PFSK-1 (cell line): ENCODE measurements at regions not wholly inside any gene's neighbourhood (a gene's known extent, or its start where the extent isn't known, plus 50 kb on each side); places are given as distances from the start of the nearest gene placed in this dataset.

Source experiments
- POLR2AphosphoS5 ChIP-seq: IDR thresholded peaks from 2 replicates; pipeline ENCODE4 v1.6.1; 2012; ENCODE audit warnings: low read depth, mild to moderate bottlenecking, control low read depth, low read length, moderate library complexity
- SIN3A ChIP-seq: IDR thresholded peaks from 2 replicates; pipeline ENCODE4 v1.6.1; 2012; ENCODE audit warnings: mild to moderate bottlenecking, low read length, moderate library complexity, borderline replicate concordance; ENCODE audit not compliant: insufficient read depth
- TAF1 ChIP-seq: IDR thresholded peaks from 2 replicates; pipeline ENCODE4 v1.6.1; 2012; ENCODE audit warnings: low read length, control low read depth, borderline replicate concordance; ENCODE audit not compliant: insufficient read depth
- TF ChIP-seq, protein P1 (sequence below), 2 experiments: IDR thresholded peaks; 2 replicates each; pipeline versions ENCODE4 v1.6.1 to v1.8.0; 2011 to 2012; ENCODE audit warnings: low read depth in 2 of 2, low read length in 2 of 2, control low read depth in 1 of 2, inconsistent platforms in 1 of 2, mild to moderate bottlenecking in 1 of 2, moderate library complexity in 1 of 2; ENCODE audit not compliant: insufficient read depth in 1 of 2

DNA sequence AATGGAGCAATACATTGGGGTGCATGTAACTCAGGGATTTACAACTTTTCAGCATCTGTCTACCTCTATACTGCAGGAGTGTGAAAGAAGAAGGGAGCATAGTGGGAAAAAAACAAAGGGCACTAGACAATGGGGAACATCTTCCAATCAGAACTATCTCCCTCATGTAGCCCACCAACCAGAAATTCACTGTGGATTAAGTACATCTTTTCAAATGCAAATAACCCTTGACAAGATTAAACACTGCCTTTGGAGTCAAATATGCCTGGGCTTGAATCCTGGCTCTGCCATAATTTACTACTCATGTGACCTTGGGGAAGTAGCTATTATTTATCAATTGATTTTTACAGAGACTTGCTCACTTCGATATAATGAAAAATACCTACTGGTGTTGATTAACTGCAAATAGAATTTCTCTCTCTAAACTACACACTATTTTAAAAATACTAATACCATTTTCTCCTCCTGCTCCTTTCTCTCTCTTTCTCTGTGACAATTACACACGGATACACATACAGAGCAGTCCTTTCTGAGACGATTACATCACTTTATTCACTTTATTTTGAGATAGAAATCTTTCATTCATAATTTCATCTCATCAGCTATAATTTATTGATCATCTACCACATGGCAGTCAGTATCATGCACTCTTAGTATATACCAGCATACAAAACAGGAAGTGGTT lies 783.7 kb downstream of the FRK start:
- TF ChIP-seq, protein P1, sequence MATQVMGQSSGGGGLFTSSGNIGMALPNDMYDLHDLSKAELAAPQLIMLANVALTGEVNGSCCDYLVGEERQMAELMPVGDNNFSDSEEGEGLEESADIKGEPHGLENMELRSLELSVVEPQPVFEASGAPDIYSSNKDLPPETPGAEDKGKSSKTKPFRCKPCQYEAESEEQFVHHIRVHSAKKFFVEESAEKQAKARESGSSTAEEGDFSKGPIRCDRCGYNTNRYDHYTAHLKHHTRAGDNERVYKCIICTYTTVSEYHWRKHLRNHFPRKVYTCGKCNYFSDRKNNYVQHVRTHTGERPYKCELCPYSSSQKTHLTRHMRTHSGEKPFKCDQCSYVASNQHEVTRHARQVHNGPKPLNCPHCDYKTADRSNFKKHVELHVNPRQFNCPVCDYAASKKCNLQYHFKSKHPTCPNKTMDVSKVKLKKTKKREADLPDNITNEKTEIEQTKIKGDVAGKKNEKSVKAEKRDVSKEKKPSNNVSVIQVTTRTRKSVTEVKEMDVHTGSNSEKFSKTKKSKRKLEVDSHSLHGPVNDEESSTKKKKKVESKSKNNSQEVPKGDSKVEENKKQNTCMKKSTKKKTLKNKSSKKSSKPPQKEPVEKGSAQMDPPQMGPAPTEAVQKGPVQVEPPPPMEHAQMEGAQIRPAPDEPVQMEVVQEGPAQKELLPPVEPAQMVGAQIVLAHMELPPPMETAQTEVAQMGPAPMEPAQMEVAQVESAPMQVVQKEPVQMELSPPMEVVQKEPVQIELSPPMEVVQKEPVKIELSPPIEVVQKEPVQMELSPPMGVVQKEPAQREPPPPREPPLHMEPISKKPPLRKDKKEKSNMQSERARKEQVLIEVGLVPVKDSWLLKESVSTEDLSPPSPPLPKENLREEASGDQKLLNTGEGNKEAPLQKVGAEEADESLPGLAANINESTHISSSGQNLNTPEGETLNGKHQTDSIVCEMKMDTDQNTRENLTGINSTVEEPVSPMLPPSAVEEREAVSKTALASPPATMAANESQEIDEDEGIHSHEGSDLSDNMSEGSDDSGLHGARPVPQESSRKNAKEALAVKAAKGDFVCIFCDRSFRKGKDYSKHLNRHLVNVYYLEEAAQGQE (IDR thresholded peaks at IDR 0.05; ENCODE audit: insufficient read depth in 1 of 2, low read depth in 2 of 2, low read length in 2 of 2) = no peak
- no peak for TF ChIP-seq TAF1
- no peak for TF ChIP-seq POLR2AphosphoS5
- TF ChIP-seq SIN3A = no peak
